SHP77 treated with DMSO at 0.1 percent for 48 hours (cell line): ENCODE measurements at regions not wholly inside any gene's neighbourhood (a gene's known extent, or its start where the extent isn't known, plus 50 kb on each side); places are given as distances from the start of the nearest gene placed in this dataset.
"Not testable (repeated sequence)": the region's sequence is repeated elsewhere in the genome, so short reads cannot be mapped to it uniquely, and the experiment has no call there.

Source experiments
- DNase-seq: peaks from one replicate; lab custom pipeline; 2025; lab: John Stamatoyannopoulos, UW

DNA sequence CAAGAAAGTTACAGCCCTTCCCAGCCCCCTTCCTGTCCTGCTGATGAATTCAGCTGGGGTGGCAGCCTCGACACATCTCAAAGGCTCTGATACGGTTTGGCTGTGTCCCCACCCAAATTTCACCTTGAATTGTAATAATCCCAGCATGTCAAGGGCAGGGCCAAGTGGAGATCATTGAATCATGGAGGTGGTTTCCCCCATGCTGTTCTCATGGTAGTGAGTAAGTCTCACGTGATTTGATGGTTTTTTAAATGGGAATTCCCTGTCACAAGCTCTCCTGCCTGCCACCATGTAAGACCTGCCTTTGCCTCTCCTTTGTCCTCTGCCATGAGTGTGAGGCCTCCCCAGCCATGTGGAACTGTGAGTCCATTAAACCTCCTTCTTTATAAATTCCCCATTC is 163.2 kb upstream of the FOXF1 start:
- no peak for DNase-seq

DNA sequence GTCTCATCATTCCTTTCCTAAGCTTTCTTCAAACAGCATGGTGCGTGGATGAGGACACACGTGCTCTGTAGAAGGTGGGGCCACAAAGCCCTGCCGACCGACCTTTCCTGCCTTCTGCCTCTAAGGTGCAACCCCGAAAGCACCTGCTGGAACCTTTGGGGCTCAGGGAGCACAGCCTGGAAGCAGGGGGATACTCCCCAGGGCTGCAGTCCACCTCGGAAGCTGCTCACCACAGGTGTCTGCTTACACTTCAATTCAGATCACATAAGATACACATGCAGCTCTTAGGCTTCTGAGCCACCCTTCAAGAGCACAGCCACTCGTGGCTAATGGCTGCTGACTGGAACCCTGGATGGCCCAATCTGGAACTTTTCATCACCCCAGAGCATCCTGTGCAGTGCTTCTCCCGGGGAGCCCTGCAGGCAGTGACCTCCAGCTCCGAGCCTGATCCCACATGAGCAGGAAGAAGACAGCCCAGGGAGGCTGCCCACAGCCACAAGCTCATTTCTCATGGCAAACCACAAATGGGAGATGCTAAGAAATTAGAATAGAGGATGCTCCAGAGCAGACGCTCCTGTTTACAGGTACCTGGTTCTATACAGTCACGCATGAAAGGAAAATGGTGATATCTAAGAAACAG is 162.3 kb upstream of the FOXF1 start:
- no peak for DNase-seq

DNA sequence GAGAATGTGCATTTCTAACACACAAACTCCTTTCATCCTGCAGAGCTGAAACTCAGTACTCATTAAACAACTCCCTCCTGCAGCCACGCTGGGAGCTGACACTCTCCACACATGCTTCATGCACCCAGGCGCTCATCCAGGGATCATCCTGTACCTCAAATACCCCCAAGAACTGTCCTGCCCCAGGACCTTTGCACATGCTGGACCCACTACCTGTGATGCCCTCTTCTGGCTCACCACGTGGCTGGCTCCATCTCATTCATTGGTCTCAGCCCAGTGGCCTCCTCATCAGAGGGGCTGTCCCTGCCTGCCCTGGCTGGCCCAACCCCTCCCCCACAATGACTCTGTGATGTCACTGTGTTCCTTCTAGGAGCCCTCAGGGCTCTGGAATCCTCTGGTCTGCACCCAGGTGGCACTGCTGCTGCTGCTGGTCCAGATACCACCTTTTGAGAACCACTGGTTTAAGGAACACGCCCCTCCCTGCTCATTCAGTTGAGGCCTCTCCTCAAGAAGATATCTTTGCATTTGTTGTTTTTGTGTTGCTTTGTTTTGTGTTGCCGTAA is 160.9 kb upstream of the FOXF1 start:
- no peak for DNase-seq

DNA sequence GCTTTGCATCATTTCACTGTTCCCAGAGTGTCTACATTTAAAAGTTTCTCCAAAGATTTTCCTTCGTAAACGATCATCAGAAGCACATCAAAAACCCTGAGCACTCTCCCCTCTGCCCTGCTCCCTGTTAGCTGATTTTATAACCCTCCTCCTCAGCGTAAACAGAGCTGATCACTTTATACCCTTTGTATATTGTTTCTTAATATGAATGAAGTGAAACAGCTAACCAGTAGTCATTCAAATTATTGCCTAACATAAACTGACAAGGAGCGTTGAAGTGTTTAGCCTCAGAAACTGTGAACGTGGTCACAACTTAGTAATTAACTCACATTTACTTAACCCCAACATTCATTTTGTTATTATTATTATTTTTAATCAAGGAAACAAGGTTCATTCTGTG is 160.0 kb upstream of the FOXF1 start:
- no peak for DNase-seq

DNA sequence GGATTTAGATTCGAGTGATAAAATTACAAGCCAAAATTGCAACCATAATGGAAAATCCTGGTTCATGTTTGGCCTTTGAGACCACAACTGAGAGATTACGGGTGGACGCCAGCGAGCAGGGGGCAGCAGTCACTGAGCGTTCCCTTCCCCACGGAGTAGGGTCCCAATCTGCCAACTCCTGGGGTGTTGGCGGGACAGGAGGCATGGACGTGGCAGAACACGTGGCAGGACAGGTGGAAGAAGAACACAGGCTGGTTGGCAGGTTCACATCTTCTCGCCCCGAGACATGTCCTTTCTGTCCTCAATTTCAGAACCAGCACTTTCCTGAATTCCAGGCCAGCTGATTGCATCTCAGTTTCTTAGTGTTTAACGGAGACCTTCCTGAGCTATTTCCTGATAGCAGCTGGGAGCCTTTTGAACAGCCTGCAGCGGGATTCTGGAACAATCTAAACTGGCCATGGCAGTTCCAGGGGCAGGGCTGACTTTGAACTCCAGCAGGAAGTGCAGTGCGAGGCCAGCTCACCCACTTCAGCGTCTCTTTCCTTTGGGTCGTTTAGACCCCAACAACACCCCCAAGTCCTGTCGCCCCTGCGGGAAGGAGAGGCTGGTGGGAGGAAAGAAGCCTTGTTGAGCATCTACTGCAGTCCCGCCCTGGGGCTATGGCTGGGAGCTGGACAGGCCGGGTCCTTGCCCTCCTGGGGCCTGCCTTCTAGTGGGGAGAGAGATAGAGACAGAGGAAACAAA is 159.1 kb upstream of the FOXF1 start:
- DNase-seq: no peak

DNA sequence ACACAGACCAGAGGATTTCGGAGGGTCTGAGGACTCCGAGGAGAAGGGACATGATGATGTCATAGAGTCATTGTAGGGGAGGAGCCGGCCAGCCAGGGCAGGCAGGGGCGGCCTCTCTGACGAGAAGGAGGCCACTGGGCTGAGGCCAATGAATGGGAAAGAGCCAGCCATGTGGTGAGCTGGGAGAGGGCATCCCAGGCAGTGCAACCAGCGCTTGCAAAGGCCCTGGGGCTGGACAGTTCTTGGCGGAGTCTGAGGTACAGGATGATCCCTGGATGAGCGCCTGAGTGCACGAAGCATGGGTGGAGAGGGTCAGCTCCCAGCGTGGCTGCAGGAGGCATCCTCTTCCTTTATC is 158.6 kb upstream of the FOXF1 start:
- not testable (repeated sequence) for DNase-seq

DNA sequence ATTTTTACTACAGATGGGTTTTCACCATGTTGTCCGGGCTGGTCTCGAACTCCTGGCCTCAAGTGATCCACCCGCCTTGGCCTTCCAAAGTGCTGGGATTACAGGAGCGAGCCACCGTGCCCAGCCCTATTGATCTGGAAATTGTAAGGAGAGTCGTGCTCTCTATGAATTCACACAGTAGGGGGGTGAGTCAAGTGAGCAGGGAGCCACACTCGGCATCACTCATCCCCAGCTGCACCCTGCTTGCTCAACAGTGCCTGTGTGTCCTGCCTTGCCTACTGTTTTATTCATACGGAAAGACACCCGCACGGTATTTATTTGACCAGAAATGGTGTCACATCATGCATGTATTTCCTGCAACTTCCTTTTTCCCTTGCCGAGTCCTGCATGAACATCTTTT is 157.2 kb upstream of the FOXF1 start:
- DNase-seq: no peak

DNA sequence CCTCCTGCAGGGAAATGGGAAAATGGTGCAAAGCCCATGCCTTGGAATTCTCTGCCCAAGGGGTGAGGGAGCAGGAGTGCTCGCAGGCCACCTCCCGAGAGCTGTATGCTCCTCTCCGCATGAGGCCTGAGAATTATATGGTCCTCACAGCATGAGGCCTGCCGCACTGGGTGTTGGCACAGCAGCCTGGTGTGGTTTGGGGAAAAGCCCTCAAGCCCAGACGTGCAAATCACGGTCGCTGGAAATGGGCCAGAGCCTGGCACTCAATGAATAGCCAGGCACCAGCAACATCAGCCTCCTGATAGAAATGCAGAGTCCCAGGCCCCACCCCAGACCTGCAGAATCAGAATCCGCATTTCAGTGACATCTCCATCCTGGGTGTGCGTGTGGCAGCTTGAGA is 156.4 kb upstream of the FOXF1 start:
- DNase-seq: no peak

DNA sequence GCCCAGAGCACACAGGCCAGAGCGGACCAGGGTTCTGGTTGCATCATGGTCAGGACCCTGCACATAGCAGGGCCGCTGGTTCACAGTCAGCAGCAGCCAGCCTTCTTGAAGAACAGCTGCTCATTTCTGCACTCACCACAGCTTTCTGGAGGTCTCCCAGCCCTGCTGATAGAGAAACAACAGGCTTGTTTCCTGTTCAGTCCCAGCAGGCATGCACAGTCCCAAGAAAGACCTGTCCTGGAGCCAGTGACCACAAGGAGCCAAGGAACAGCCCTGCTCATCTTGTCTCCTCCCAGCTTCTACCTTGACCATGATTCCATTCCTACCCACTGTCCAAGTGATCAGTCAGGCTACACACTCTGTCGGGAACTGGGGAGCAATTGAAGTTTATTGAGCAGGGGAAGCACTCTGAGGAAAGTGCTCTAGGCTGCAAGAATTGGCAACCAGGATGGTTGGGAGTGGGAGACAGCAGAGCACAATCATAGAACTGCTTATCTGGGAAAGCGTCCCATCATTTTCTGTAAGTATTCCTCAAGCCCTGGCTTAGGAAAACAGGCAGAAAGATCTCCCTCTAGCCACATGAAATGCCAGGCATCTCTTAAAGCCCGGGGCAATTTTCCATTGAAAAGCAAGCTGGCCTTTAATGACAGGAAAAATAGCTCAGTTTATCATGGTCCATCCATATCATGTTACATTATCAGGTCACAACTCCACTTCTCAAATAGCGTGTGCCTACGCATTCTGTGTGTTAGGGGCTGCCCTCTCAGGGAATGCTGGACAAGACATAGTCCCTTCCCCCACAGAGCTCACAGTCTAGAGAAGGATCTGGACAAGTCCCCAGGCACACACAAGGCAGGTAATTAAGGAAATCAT is 155.4 kb upstream of the FOXF1 start:
- no peak for DNase-seq

DNA sequence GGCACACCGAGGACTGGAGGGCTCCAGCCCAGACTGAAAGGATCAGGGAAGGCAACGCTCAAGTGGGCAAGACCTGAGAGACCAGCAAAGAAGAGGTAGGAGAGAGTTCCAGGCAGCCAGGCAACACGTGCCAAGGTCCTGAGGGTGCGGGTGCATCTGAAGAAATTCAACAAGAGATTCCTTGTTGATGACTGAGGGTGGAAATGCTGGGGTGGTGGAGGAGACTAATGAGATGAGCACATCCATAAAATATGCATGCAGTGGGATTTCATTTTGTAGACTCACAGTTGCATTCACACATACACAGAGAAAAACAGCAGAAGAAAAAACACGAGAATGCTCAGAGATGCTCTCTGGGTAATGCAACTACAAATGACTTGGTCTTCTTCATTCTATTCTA is 154.8 kb upstream of the FOXF1 start:
- no peak for DNase-seq

DNA sequence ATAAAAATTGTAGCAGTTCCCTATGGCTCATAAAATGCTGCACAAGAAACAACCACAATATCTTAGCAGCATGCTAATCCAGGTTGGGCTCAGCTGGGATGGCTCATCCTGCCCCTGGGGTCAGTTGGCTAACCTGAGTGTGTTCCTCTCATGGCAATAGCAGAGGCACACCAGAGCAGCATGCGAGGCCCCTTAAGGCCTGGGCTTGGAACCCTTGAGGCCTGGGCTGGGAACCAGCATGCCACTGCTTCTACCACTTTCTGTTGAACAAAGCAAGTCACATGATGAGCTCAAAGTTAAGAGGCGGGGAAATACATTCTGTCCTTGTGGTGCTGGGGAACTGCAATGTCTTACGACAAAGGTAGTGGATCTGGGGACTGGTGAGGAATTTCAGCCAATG is 154.4 kb upstream of the FOXF1 start:
- no peak for DNase-seq

DNA sequence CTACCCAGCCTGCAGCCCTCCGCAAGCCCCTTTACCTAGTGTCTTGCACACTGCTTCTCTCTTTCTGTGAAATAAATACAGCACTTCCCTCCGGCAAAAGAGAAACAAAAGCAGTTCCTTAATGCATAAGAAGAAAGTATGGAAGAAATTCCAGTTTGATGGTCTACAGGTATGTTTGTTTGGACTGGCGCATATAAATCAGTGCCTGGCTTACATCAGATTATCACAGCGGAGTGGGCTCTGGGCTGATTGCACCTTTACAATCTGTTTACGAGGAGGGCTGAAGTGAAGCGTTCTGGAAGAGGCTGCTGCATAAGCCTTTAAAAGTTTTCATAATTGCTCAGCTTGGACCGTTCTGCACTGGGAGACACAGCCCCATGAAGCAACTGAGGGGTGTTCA is 153.5 kb upstream of the FOXF1 start:
- no peak for DNase-seq

DNA sequence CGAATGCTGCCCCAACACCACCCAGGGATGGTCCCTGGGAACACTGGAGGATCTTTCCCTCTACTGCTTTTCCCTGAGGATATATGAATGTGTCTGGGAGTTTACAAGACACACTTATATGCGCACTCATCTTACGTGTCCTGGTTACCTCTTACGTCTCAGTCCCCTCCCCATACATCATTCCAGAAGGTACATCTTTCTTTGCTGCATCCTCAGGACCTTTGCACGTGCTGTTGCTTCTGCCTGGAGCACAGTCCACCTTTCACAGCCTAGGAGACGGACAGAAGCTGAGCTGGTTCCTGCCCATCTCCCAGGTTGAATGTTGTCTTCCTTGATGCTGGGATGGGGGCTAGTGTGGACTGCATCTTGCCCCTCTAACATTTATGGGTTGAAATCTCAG is 153.0 kb upstream of the FOXF1 start:
- DNase-seq: no peak

DNA sequence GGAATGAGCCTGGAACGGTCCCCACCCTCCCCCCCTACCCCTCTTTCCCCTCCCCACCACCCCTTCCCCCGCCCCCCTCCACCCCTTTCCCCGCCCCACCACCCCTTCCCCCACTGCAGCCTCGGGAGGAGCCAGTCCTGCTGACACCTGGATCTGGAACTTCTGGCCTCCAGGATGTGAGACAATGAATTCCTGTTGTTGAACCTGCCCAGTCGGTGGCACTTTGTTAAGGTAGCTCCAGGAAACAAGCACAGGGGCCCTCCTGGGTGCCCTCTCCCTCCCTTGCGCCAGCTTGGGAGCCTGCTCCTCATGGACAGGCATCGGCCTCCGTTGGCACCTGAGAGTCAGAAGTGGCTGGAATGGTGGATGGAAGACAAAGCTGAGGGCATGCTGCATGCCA is 152.4 kb upstream of the FOXF1 start:
- DNase-seq: no peak

DNA sequence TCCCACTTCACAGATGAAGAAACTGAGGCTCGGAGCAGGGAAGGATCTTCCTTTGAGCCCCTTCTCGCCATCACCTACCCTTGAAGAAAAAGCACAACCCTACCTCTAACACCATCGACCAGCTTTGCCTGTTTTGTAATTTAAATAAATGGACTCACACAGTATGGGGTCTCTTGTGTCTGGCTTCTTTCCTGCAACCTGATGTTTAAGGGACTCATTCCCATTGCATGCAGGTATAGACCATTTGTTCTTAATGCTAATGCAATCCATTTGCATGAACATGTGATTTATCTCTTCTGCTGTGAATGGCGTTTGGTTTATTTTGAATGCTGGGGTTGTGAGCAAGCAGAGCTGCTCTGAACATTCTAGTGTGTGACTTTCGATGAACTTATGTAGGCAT is 150.8 kb upstream of the FOXF1 start:
- no peak for DNase-seq

DNA sequence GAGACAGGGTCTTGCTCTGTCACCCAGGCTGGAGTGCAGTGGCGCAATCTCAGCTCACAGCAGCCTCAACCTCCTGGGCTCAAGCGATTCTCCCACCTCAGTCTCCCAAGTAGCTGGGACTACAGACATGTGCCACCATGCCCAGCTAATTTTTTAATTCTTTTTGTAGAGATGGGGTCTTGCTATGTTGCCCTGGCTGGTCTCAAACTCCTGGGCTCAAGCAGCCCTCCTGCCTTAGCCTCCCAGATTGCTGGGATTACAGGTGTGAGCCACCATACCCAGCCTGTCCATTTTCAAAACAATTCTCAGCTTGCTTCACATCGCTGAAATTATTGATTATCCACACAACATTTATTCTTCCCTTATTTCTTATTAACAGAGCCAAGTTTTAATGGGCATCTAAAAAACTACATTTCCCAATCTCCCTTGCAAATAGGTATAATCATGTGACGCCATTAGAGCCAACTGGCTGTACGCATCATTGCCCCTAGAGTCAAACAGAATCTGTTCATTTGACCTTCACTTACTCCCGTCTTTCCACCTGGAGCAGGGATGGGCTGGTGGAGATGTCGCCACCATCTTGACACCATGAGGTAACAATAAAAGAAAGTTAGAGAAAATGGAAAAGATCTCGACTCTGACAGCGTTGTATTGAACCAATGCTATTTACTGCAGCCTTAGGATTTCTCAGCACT is 148.0 kb upstream of the FOXF1 start:
- no peak for DNase-seq

DNA sequence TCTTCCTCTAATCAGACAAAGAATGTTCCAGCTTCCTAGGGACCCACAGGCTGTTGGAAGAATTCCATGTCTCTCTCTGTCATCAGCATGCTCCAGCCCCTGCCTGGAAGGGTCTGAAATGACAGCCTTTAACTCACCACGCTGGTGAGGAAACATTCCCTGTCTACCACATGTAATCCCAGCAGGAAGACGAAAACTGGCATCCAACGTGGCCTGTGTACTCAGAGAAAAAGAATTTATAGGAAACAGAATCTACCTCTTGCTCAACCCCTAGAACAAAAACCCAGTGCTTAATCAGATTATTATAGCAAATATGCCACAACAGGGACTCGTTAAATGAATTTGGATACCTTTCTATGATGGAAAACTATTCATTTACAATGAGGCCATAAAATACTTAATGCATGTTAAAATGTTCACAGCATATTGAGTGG is 147.3 kb upstream of the FOXF1 start:
- no peak for DNase-seq

DNA sequence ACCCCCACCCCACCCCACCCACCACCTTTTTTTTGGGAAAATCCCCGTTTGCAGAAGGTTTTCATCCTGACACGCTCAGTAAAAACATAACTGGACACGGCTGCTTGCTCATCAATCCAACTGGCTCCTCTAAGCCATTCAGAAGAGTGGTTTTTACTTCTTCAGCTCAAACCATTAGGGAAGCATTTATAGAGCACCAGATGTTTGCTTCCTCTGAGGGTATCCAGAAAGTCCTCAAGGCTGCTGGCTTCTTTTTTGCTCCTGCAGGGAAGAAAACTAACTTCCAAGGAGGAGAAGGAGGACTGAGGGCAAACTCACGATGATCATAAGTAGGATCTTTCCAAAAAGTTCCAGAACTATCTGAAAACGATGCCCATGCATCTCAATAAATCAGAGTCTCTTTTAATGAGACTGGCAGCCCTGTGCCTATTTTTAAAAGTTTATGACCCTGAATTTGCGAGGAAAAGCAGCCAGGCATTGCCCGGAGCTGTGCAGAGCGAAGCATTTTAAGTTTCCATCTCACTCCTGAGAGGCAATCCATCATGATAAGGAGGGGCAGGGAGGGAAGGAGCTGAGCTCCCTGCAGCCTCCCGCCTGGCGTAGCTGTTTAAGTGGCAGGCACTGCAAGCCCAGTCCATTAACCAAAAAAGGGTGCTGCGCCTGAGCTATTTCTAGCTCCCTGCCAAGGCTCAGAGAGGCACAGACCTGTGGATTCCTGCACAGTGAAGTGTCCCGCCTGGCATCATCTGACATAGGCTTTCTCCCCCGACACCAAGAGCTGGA is 146.3 kb upstream of the FOXF1 start:
- no peak for DNase-seq

DNA sequence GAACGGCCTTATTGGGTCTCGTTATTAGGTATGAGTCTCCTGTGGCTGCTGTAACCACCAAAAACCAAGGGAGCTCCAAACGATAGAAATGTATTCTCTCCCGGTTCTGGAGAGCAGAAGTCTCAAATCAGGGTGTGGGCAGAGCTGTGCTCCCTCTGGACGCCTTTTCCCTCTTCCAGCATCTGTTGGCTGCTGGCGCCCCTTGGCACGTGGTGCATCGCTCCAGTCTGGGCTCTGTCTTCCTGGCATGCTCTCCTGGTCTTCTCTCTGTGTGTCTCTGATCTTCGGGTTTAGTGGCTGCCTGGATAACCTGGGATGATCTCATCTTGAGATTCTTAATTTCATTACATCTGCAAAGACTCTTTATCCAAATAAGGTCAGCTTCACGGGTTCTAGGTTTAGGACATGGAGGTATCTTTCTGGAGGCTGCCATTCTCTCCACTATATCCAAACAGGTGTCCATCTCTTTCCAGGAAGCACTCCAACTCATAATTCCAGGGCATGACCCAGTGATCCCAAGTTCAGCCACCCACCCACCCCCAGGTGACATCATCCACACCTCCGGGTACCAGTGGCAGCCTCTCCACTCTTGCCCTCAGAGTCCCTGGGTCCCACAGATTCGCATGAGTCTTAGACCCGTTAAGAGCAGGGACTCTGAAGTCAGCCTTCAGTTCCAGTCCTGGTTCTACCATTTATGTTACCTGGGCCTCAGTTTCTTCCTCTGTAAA is 145.5 kb upstream of the FOXF1 start:
- DNase-seq: no peak

DNA sequence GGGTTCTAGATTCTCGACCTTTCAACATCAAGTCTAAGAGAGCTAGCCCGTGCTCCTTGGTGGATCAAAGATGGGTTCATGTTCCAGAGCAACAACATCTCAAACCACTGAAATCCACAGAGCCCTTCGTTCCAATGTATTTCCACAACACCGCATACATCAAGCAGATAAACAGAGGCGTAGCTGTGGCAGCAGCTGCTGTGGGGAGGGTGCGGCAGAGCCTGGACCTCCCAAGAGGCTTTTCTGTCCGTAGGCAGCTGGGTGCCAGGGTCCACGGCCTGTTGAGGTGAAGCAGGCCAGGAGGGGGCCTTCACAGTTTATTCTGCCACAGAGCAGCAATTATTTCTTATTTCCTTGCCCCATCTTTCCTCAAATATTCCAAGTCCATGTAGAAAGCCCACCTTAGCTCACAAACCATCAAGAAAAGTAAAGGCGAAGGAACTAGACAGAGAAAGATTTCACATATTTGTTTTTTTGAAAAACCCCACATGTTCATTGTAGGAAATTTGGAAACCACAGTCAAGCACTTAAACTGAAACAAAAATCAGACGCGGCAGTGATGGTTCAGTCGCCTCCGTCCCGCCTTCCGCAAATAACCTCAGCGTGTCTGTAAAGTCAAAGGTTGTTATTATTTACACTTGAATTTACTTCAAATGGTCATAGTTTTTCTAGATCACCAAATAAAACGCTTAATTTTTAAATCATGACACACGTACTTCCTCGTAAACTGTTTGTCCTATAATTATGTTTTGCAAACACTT is 144.6 kb upstream of the FOXF1 start:
- no peak for DNase-seq
